ENCODE measurements at regions not wholly inside any gene's neighbourhood (a gene's known extent, or its start where the extent isn't known, plus 50 kb on each side); places are given as distances from the start of the nearest gene placed in this dataset.

GRCh38 chr5:82499725-82500244, 221.6 kb upstream of the RPS23 start:
- no peaks in the 10 kb centered on the region for H3K4me1 ChIP-seq
- DNase-seq (no peak), ATAC-seq (no peak)
- no peak overlapping the region for H3K27ac ChIP-seq
- intact Hi-C loops (cut with DNase I) = loop anchor here in 2 of 10 donors (10.0 kb wide), 1 partner anchor 135 kb away; no protein-coding TSS in a partner anchor
- TF ChIP-seq POLR2A (IDR thresholded peaks at IDR 0.05) = no peak
- TF ChIP-seq CTCF (IDR thresholded peaks at IDR 0.05) = no peak
- H3K36me3 ChIP-seq = no peaks in the 10 kb centered on the region
- no peak overlapping the region for H3K4me3 ChIP-seq
- peaks cover 0 to 16% (median 0%) of the 10 kb centered on the region in 12 donors for H3K9me3 ChIP-seq
- WGBS, 4 donors = 84 to 88% (median 85%) methylated on average over 2 of the region's 2 CpGs
- no peaks in the 10 kb centered on the region for H3K27me3 ChIP-seq

GRCh38 chr5:82497242-82497641, 219.1 kb upstream of the RPS23 start:
- H3K27me3 ChIP-seq = no peaks in the 10 kb centered on the region
- peaks cover 0 to 14% (median 0%) of the 10 kb centered on the region in 12 donors for H3K9me3 ChIP-seq
- no peak for DNase-seq
- no peak for ATAC-seq
- no peaks in the 10 kb centered on the region for H3K36me3 ChIP-seq
- H3K4me3 ChIP-seq = no peak overlapping the region
- no peaks in the 10 kb centered on the region for H3K4me1 ChIP-seq
- TF ChIP-seq CTCF (IDR thresholded peaks at IDR 0.05) = no peak
- no peak for TF ChIP-seq POLR2A (IDR thresholded peaks at IDR 0.05)
- intact Hi-C loops (cut with DNase I) = loop anchor here in 2 of 10 donors (10.0 kb wide), 1 partner anchor 132 kb away; no protein-coding TSS in a partner anchor
- H3K27ac ChIP-seq = no peak overlapping the region

DNA sequence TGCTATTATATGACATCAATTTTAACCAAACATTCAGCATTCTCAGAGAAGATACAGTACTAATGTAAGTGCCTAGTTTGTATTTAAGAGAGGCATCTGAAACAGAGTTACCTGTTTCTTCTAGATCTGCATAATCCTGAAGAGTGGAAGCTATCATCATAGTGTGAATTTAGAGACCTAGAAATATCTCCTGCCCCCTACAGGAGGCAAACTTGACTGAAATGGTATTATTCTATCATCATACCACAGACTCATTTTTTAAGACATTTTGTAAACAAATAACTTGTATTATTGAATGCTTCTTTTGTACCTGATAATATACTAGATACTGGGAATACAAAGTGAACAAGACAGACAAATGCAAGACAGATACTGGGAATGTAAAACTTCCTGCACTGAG, 216.8 kb upstream of the RPS23 start:
- no peak overlapping the region for H3K4me3 ChIP-seq
- H3K27ac ChIP-seq = no peak overlapping the region
- no peaks in the 10 kb centered on the region for H3K27me3 ChIP-seq
- H3K4me1 ChIP-seq = no peaks in the 10 kb centered on the region
- DNase-seq (no peak), ATAC-seq (no peak)
- intact Hi-C loops (cut with DNase I) = loop anchor here in 2 of 10 donors (10.0 kb wide), 1 partner anchor 130 kb away; no protein-coding TSS in a partner anchor
- no peak for TF ChIP-seq POLR2A (IDR thresholded peaks at IDR 0.05)
- peak in 5 of 12 donors; percentile 6 to 29 (median 24) for TF ChIP-seq CTCF (IDR thresholded peaks at IDR 0.05)
- no peaks in the 10 kb centered on the region for H3K36me3 ChIP-seq
- peaks cover 0 to 11% (median 0%) of the 10 kb centered on the region in 12 donors for H3K9me3 ChIP-seq

DNA sequence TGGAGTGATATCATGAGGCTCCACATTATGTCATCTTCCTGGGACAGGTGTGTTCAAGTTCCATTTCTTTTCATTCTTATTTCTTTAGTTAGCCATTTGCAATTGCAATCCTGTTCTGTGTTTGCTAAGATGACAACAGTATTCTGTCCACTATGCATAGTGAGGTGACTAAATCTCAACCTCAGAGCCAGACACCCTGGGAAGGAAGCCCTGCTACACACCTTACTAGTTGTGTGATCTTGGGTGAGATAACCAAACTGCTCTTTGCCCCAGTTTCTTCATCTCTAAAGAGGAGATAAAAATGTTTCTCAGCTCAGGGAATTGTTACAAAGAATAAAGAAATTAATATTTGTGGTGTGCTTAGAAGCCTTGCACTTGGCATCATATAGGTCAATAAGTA, 215.1 kb upstream of the RPS23 start:
- intact Hi-C loops (cut with DNase I) = loop anchor here in 2 of 10 donors (10.0 kb wide), 1 partner anchor 128 kb away; no protein-coding TSS in a partner anchor
- no peak overlapping the region for H3K4me3 ChIP-seq

More for the DNA sequence above, 215.1 kb upstream of the RPS23 start:
- H3K36me3 ChIP-seq = no peaks in the 10 kb centered on the region
- ATAC-seq (no peak), DNase-seq (no peak)
- H3K27ac ChIP-seq = no peak overlapping the region
- H3K9me3 ChIP-seq = peaks cover 0 to 11% (median 0%) of the 10 kb centered on the region in 12 donors
- TF ChIP-seq POLR2A (IDR thresholded peaks at IDR 0.05) = no peak
- no peak for TF ChIP-seq CTCF (IDR thresholded peaks at IDR 0.05)
- H3K4me1 ChIP-seq = no peaks in the 10 kb centered on the region
- H3K27me3 ChIP-seq = no peaks in the 10 kb centered on the region
